ENCODE measurements at regions not wholly inside any gene's neighbourhood (a gene's known extent, or its start where the extent isn't known, plus 50 kb on each side); places are given as distances from the start of the nearest gene placed in this dataset.

DNA sequence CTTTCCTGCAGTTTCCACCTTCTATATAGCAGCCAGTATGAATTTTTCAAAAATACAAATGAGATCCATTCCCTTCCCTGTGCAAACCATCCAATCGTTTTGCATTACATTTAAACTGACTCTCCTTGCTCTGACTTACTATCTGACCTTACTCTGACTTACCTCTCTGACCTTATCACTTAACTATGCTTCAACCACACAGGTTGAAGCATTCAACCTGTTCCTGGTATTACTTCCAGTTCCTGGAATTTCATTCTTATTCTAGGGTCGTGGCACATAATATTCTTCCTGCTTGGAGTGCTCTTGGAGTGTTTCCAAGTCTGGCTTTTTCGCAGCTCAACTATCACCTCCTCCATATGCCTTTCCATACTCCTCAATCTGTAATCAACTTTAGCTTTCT, 850.6 kb upstream of the CHAC2 start:
- Histone ChIP-seq H3K9me3 (ENCODE audit: low read depth, low read length, poor library complexity, severe bottlenecking) (no peaks in the 10 kb centered on the region), H3K4me1 (ENCODE audit: insufficient read depth, low read length, poor library complexity, severe bottlenecking) (no peaks in the 10 kb centered on the region), H3K4me3 (ENCODE audit: low read depth, low read length, poor library complexity, severe bottlenecking) (no peak overlapping the region), H3K27ac (ENCODE audit: low read depth, low read length, poor library complexity, severe bottlenecking) (no peak overlapping the region), H3K27me3 (replicated peaks; ENCODE audit: insufficient read depth, low read depth, low read length, poor library complexity) (no peaks in the 10 kb centered on the region), H3K36me3 (ENCODE audit: insufficient read depth, low read length, poor library complexity, severe bottlenecking) (no peaks in the 10 kb centered on the region)
- intact Hi-C loops (cut with micrococcal nuclease; ENCODE audit: unreplicated experiment) = no loop called here
- BruUV-seq (replicated peaks) = no TSS peak
- ChIA-PET CTCF (no interaction called here), POLR2A (ENCODE audit: low non-redundant PET) (no interaction called here)
- no peak for DNase-seq (ENCODE audit: low spot score)
- no peak for TF ChIP-seq CTCF (conservative IDR thresholded peaks at IDR 0.05; ENCODE audit: low read depth, low read length)
- TF ChIP-seq EZH2 (IDR thresholded peaks at IDR 0.05; ENCODE audit: borderline replicate concordance, low read depth, low read length, poor library complexity, severe bottlenecking) = no peak

DNA sequence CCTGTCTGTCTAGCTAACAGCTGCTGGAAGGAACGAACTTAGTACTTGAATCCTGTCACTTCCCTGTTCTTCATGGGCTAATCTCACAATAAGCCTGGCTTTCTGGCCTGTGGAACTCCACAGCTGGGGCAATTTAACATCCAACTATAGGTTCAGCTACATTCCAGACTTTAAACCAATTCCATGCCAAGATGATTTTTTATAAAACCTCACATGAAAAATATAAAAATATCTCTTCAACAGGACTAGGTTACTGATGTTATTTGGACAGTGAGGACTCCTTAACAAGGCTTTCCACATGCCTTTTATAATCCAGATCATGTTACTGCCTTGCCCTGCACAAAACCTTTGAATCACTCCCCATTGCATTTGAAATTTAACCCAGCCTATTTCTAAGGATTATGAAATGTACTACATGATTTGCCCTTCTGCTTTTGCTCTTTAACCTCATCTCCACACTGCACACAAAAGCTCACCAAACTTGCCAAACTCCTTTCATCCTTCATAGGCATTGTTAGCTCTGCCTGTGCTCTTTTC, 863.2 kb upstream of the CHAC2 start:
- no peaks in the 10 kb centered on the region for H3K4me1 ChIP-seq (ENCODE audit: insufficient read depth, low read length, poor library complexity, severe bottlenecking)
- no peaks in the 10 kb centered on the region for H3K27me3 ChIP-seq (replicated peaks; ENCODE audit: insufficient read depth, low read depth, low read length, poor library complexity)
- H3K4me3 ChIP-seq (ENCODE audit: low read depth, low read length, poor library complexity, severe bottlenecking) = no peak overlapping the region
- CTCF ChIA-PET = no interaction called here
- TF ChIP-seq EZH2 (IDR thresholded peaks at IDR 0.05; ENCODE audit: borderline replicate concordance, low read depth, low read length, poor library complexity, severe bottlenecking) = no peak
- TF ChIP-seq CTCF (conservative IDR thresholded peaks at IDR 0.05; ENCODE audit: low read depth, low read length) = no peak
- no peak for DNase-seq (ENCODE audit: low spot score)
- POLR2A ChIA-PET (ENCODE audit: low non-redundant PET) = no interaction called here
- BruUV-seq (replicated peaks) = no TSS peak
- H3K27ac ChIP-seq (ENCODE audit: low read depth, low read length, poor library complexity, severe bottlenecking) = no peak overlapping the region
- H3K9me3 ChIP-seq (ENCODE audit: low read depth, low read length, poor library complexity, severe bottlenecking) = peaks cover 5% of the 10 kb centered on the region
- no peaks in the 10 kb centered on the region for H3K36me3 ChIP-seq (ENCODE audit: insufficient read depth, low read length, poor library complexity, severe bottlenecking)
- intact Hi-C loops (cut with micrococcal nuclease; ENCODE audit: unreplicated experiment) = no loop called here

DNA sequence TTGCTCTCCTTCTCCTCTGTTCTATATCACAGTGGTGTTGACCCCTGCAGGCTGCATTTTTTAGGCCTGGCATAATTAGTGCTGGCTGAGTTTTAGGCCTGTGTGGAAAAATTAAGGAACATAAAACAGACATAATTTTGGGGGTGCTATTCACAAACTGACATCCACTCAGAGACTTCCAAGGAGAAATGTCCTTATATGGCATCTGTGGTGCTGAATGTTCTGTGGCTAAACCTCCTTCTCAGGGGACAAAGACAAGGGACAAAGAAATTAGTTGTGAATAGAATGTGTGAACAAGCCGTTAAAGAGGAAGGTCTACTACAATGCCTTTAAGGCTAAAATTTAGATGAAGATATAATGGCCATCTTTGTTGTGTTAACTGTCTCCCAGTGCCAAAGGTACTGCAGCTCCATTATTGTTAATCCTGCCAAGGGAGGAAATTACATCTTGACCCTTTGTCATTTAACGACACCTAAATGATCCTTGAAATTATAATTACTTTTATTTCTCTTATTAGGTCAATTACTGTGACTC, 870.0 kb upstream of the CHAC2 start:
- no peaks in the 10 kb centered on the region for H3K4me1 ChIP-seq (ENCODE audit: insufficient read depth, low read length, poor library complexity, severe bottlenecking)
- peaks cover 14% of the 10 kb centered on the region for H3K9me3 ChIP-seq (ENCODE audit: low read depth, low read length, poor library complexity, severe bottlenecking)
- intact Hi-C loops (cut with micrococcal nuclease; ENCODE audit: unreplicated experiment) = no loop called here
- no peaks in the 10 kb centered on the region for H3K27me3 ChIP-seq (replicated peaks; ENCODE audit: insufficient read depth, low read depth, low read length, poor library complexity)
- H3K36me3 ChIP-seq (ENCODE audit: insufficient read depth, low read length, poor library complexity, severe bottlenecking) = no peaks in the 10 kb centered on the region
- DNase-seq (ENCODE audit: low spot score) = no peak
- H3K27ac ChIP-seq (ENCODE audit: low read depth, low read length, poor library complexity, severe bottlenecking) = no peak overlapping the region
- H3K4me3 ChIP-seq (ENCODE audit: low read depth, low read length, poor library complexity, severe bottlenecking) = no peak overlapping the region
- ChIA-PET POLR2A (ENCODE audit: low non-redundant PET) (no interaction called here), CTCF (no interaction called here)
- TF ChIP-seq CTCF (conservative IDR thresholded peaks at IDR 0.05; ENCODE audit: low read depth, low read length) = no peak
- no peak for TF ChIP-seq EZH2 (IDR thresholded peaks at IDR 0.05; ENCODE audit: borderline replicate concordance, low read depth, low read length, poor library complexity, severe bottlenecking)
- BruUV-seq (replicated peaks) = no TSS peak
